ENCODE measurements at regions not wholly inside any gene's neighbourhood (a gene's known extent, or its start where the extent isn't known, plus 50 kb on each side); places are given as distances from the start of the nearest gene placed in this dataset.
"Not testable (repeated sequence)": the region's sequence is repeated elsewhere in the genome, so short reads cannot be mapped to it uniquely, and the experiment has no call there.

- DNase-seq = no peak
Observed at GRCh38 chr15:39517122-39517855, 63.6 kb upstream of the THBS1 start.

- DNase-seq = not testable (repeated sequence)
Observed at GRCh38 chr15:39523968-39524367, 56.9 kb upstream of the THBS1 start.

DNA sequence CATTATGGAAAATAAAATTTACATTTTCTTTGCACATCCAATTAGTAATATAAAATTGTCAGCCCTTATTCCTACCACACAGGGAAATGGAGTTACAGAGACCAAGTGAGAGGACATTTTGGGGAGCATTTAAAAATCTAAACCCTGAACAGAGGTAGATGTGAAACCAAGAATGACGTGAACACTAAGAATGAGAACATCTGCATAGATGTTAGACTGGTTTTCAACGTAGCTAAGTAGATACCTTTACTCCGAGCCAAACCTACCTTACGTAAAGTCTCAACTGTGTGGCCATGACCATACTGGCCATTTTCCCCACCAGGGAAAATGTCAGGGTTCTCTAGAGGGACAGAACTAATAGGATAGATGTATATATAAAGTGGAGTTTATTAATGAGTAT lies 51.4 kb upstream of the THBS1 start:
- DNase-seq = no peak

DNA sequence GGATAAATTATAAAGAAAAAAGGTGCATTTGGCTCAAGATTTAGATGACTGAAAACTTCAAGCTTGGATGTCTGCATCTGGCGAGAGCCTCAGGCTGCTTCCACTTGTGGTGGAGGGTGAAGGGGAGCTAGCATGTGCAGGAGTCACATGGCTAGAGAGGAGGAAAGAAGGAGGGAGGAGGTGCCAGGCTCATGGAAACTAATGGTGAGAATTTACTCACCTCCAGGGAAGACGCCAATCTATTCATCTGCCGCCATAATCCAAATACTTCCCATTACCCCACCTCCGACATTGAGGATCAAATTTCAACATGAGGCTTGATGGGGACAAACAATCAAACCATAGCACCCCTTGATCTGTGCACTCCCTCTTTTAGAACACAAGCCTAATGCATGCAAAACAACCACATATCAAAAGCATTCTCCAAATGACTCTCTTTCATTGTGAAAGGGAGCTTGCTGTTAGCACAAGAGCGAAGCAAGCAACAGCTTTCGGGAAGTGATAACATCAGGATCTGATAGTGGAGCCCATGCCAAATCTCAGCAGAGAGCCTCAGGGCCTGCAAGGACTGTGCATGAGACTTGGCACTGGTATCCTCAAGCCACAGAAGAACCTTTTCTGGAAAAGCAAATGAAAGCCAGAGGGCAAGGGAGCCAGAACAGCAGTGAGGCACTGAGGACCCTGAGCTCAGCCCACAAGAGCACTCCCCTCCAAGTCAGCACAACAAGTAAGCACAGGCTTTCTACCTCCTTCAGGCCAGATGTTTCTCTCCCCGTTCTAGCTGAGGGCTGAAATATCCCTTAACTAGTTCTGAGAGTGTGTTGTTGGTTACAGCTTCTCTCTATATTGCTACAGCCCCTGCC lies 50.2 kb upstream of the THBS1 start:
- DNase-seq = no peak
